HCT116 (cell line): ENCODE measurements at regions not wholly inside any gene's neighbourhood (a gene's known extent, or its start where the extent isn't known, plus 50 kb on each side); places are given as distances from the start of the nearest gene placed in this dataset.

Source experiments
- ATAC-seq: fragments of 200-7000 bp; cut with Tn5 transposase; 2 replicates; pipeline ENCODE4 v1.9.1; 2020; ENCODE audit warnings: mild to moderate bottlenecking, moderate library complexity
- BruUV-seq: library from RNA; stranded (reverse); fragments of 400-500 nt; replicated peaks from 2 replicates; lab custom pipeline; 2021; lab: Mats Ljungman, UMichigan
- CTCF ChIA-PET: fragments of 300-600 bp; sonication (Branson Sonifier 250); formaldehyde crosslinking; loops from one replicate; lab custom pipeline; 2021; ENCODE audit warnings: antibody characterized with exemption; lab: Charles Lee
- POLR2A ChIA-PET: fragments of 300-600, 350-600 bp; sonication (Branson Sonifier 250); formaldehyde crosslinking; loops from one replicate; lab custom pipeline; 2021; ENCODE audit warnings: antibody characterized with exemption; lab: Charles Lee
- RAD21 ChIA-PET, 2 experiments: fragments of 300-600 bp; sonication (Branson Sonifier 250); formaldehyde crosslinking; loops; one replicate each; lab custom pipeline; 2023; ENCODE audit warnings: low total read pairs in 2 of 2; ENCODE audit not compliant: uncharacterized antibody in 2 of 2, unreplicated experiment in 2 of 2, low non-redundant PET in 1 of 2; lab: Charles Lee
- DNase-seq: peaks from one replicate; pipeline ENCODE4 v3.0.0-alpha.2; 2010; ENCODE audit warnings: low read depth, low spot score
- H2AFZ ChIP-seq: fragments of 200-600 bp; shearing (Covaris generic), sonication (generic); 2 replicates; pipeline ENCODE4 v1.6.1; 2017; ENCODE audit warnings: low read depth, mixed run types, mixed read lengths, antibody characterized with exemption, low read length; ENCODE audit not compliant: poor library complexity, severe bottlenecking
- H3K27ac ChIP-seq: 2 replicates; pipeline ENCODE4 v1.5.1; 2012; ENCODE audit warnings: low read depth, low read length
- H3K27me3 ChIP-seq: fragments of 200-600 bp; sonication (generic); 2 replicates; pipeline ENCODE4 v1.6.1; 2016; ENCODE audit warnings: mixed run types, low read length, mixed read lengths; ENCODE audit not compliant: insufficient read depth
- H3K36me3 ChIP-seq, 2 experiments: fragments of 200-500 bp in 1 of 2; fragments of 200-600 bp in 1 of 2; sonication (Bioruptor generic) in 1 of 2; sonication (generic) in 1 of 2; 2 replicates each; pipeline versions ENCODE4 v1.5.1 to v1.6.1; 2014 to 2016; ENCODE audit warnings: low read length in 2 of 2, inconsistent platforms in 1 of 2, mixed read lengths in 1 of 2, mixed run types in 1 of 2; ENCODE audit not compliant: insufficient read depth in 2 of 2, control insufficient read depth in 1 of 2
- H3K4me1 ChIP-seq, 2 experiments: fragments of 200-600 bp in 1 of 2; sonication (generic) in 1 of 2; 2 replicates each; pipeline versions ENCODE4 v1.5.1 to v1.6.1; 2012 to 2017; ENCODE audit warnings: low read length in 2 of 2, inconsistent platforms in 1 of 2, mild to moderate bottlenecking in 1 of 2, mixed read lengths in 1 of 2, mixed run types in 1 of 2, moderate library complexity in 1 of 2; ENCODE audit not compliant: insufficient read depth in 2 of 2, control insufficient read depth in 1 of 2
- H3K4me2 ChIP-seq: fragments of 200-600 bp; sonication (generic); 2 replicates; pipeline ENCODE4 v1.6.1; 2017; ENCODE audit warnings: mixed run types, low read length, mixed read lengths
- H3K4me3 ChIP-seq, 2 experiments: fragments of 200-600 bp in 1 of 2; sonication (generic) in 1 of 2; replicated peaks in 1 of 2; 2 replicates each; pipeline ENCODE4 v1.5.1; 2011 to 2016; ENCODE audit warnings: low read length in 2 of 2, control low read depth in 1 of 2, low read depth in 1 of 2, mild to moderate bottlenecking in 1 of 2, mixed read lengths in 1 of 2, mixed run types in 1 of 2
- H3K79me2 ChIP-seq: fragments of 200-600 bp; sonication (generic); 2 replicates; pipeline ENCODE4 v1.6.1; 2017; ENCODE audit warnings: mild to moderate bottlenecking, mixed run types, low read length, moderate library complexity, mixed read lengths; ENCODE audit not compliant: insufficient read depth
- H3K9ac ChIP-seq: fragments of 200-600 bp; sonication (generic); 2 replicates; pipeline ENCODE4 v1.6.1; 2016; ENCODE audit warnings: low read length, mixed read lengths
- H3K9me2 ChIP-seq: fragments of 200-600 bp; sonication (generic), shearing (Covaris generic); 2 replicates; pipeline ENCODE4 v1.6.1; 2017; ENCODE audit warnings: mixed run types, mild to moderate bottlenecking, moderate library complexity; ENCODE audit not compliant: insufficient read depth
- H3K9me3 ChIP-seq, 2 experiments: fragments of 200-500 bp in 1 of 2; fragments of 200-600 bp in 1 of 2; sonication (Bioruptor generic) in 1 of 2; sonication (generic) in 1 of 2; 2 replicates each; pipeline ENCODE4 v1.6.1; 2014 to 2017; ENCODE audit warnings: low read length in 2 of 2, mixed read lengths in 2 of 2, inconsistent platforms in 1 of 2, low read depth in 1 of 2, mild to moderate bottlenecking in 1 of 2, mixed run types in 1 of 2, moderate library complexity in 1 of 2; ENCODE audit not compliant: control insufficient read depth in 1 of 2, insufficient read depth in 1 of 2
- H4K20me1 ChIP-seq: fragments of 200-600 bp; sonication (generic), shearing (Covaris generic); 2 replicates; pipeline ENCODE4 v1.6.1; 2017; ENCODE audit warnings: mixed run types, mild to moderate bottlenecking, moderate library complexity; ENCODE audit not compliant: insufficient read depth
- EGR1 ChIP-seq: IDR thresholded peaks from 2 replicates; pipeline ENCODE4 v1.6.1; 2012; ENCODE audit warnings: low read depth
- ELF1 ChIP-seq: IDR thresholded peaks from 2 replicates; pipeline ENCODE4 v1.6.1; 2012; ENCODE audit warnings: low read depth, borderline replicate concordance
- EZH2 ChIP-seq: fragments of 200-600 bp; sonication (generic); IDR thresholded peaks from 2 replicates; pipeline ENCODE4 v1.6.1; 2017; ENCODE audit warnings: antibody characterized with exemption, mixed run types
- POLR2AphosphoS5 ChIP-seq: IDR thresholded peaks from 2 replicates; pipeline ENCODE4 v1.6.1; 2011; ENCODE audit warnings: mild to moderate bottlenecking, low read depth, low read length, moderate library complexity
- SRF ChIP-seq: IDR thresholded peaks from 2 replicates; pipeline ENCODE4 v1.6.1; 2012; ENCODE audit warnings: low read depth
- YY1 ChIP-seq: IDR thresholded peaks from 2 replicates; pipeline ENCODE4 v1.6.1; 2011; ENCODE audit warnings: low read length, low read depth, moderate library complexity, mild to moderate bottlenecking; ENCODE audit not compliant: insufficient replicate concordance; ENCODE audit errors: extremely low read depth
- intact Hi-C: fragments of 100-400 bp; cut with micrococcal nuclease; formaldehyde crosslinking; loops from 2 replicates; pipeline ENCODE4 v1.10.0; 2022
- TF ChIP-seq, protein P1 (sequence below): IDR thresholded peaks from 2 replicates; pipeline ENCODE4 v1.6.1; 2012; ENCODE audit warnings: low read depth
- TF ChIP-seq, protein P2 (sequence below): IDR thresholded peaks from 2 replicates; pipeline ENCODE4 v1.6.1; 2012

DNA sequence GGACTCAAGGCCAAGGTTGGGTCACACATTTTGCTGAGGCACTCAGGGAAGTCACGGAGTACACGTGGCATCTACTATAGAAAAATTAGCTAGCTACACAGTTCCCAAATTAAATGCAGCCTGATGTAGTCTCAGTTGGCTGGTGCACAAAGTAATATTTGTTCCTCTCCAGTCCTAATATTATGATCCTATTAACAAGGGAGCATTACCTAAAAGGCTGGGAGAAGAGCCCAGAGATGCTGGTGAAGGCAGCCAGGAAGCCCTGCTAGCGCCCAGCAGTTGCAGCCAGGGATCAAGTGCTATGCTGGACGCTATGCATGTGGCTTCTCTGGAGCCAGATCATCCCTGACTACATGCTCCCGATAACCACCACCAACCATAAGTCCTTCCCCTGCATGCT is 88.0 kb upstream of the GSC start:
- no peaks in the 10 kb centered on the region for H3K36me3 ChIP-seq
- no peak overlapping the region for H3K4me3 ChIP-seq
- ATAC-seq, result no peak
- H3K79me2 ChIP-seq, result no peaks in the 10 kb centered on the region
- H3K9me2 ChIP-seq, result no peaks in the 10 kb centered on the region
- H3K9me3 ChIP-seq, result no peaks in the 10 kb centered on the region
- CTCF ChIA-PET, result no interaction called here
- no peaks in the 10 kb centered on the region for H4K20me1 ChIP-seq
- POLR2A ChIA-PET, result no interaction called here
- no peak overlapping the region for H2AFZ ChIP-seq
- DNase-seq, result no peak
- H3K27me3 ChIP-seq, result peaks cover 20% of the 10 kb centered on the region
- H3K9ac ChIP-seq, result no peak overlapping the region
- no peaks in the 10 kb centered on the region for H3K4me1 ChIP-seq
- TF ChIP-seq EZH2 (no peak), EGR1 (no peak), YY1 (no peak), SRF (no peak), ELF1 (no peak), POLR2AphosphoS5 (no peak)
- TF ChIP-seq, protein P1, sequence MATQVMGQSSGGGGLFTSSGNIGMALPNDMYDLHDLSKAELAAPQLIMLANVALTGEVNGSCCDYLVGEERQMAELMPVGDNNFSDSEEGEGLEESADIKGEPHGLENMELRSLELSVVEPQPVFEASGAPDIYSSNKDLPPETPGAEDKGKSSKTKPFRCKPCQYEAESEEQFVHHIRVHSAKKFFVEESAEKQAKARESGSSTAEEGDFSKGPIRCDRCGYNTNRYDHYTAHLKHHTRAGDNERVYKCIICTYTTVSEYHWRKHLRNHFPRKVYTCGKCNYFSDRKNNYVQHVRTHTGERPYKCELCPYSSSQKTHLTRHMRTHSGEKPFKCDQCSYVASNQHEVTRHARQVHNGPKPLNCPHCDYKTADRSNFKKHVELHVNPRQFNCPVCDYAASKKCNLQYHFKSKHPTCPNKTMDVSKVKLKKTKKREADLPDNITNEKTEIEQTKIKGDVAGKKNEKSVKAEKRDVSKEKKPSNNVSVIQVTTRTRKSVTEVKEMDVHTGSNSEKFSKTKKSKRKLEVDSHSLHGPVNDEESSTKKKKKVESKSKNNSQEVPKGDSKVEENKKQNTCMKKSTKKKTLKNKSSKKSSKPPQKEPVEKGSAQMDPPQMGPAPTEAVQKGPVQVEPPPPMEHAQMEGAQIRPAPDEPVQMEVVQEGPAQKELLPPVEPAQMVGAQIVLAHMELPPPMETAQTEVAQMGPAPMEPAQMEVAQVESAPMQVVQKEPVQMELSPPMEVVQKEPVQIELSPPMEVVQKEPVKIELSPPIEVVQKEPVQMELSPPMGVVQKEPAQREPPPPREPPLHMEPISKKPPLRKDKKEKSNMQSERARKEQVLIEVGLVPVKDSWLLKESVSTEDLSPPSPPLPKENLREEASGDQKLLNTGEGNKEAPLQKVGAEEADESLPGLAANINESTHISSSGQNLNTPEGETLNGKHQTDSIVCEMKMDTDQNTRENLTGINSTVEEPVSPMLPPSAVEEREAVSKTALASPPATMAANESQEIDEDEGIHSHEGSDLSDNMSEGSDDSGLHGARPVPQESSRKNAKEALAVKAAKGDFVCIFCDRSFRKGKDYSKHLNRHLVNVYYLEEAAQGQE, result no peak
- TF ChIP-seq, protein P2, sequence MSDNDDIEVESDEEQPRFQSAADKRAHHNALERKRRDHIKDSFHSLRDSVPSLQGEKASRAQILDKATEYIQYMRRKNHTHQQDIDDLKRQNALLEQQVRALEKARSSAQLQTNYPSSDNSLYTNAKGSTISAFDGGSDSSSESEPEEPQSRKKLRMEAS, result no peak
- TF ChIP-seq, all 23 proteins: peak for 0
- intact Hi-C loops, result no loop called here
- Histone ChIP-seq H3K4me2 (no peak overlapping the region), H3K27ac (no peak overlapping the region)
- BruUV-seq, result no TSS peak
- RAD21 ChIA-PET, result no interaction called here
